CD4-positive, alpha-beta T cell (primary cell): ENCODE measurements at regions not wholly inside any gene's neighbourhood (a gene's known extent, or its start where the extent isn't known, plus 50 kb on each side); places are given as distances from the start of the nearest gene placed in this dataset.

Experiments used
- ATAC-seq: fragments of 200-7000 bp; cut with Tn5 transposase; one replicate; pipeline ENCODE4 v1.10.0; 2022; ENCODE audit warnings: mild to moderate bottlenecking; ENCODE audit not compliant: poor library complexity
- CTCF ChIA-PET: fragments of 350-600 bp; sonication (Branson Sonifier 250); formaldehyde crosslinking; loops from one replicate; lab custom pipeline; 2021; ENCODE audit warnings: antibody characterized with exemption, inconsistent platforms; lab: Charles Lee
- POLR2A ChIA-PET: fragments of 350-600 bp; sonication (Branson Sonifier 250); formaldehyde crosslinking; loops from one replicate; lab custom pipeline; 2021; ENCODE audit warnings: antibody characterized with exemption, inconsistent platforms; lab: Charles Lee
- DNase-seq, 14 experiments: peaks; one replicate each; pipeline ENCODE4 v3.0.0-alpha.2; 2013 to 2020; ENCODE audit warnings: mixed read lengths in 2 of 14
- H3K27ac ChIP-seq, 2 donors: one replicate each; pipeline versions ENCODE4 v1.5.1 to v1.7.0; 2013; ENCODE audit warnings: low read length in 2 of 2, low read depth in 1 of 2, mild to moderate bottlenecking in 1 of 2
- H3K27me3 ChIP-seq, 2 experiments: 1 replicate in 1 of 2; 2 replicates in 1 of 2; pipeline versions ENCODE4 v1.6.1 to v1.7.0; 2013; ENCODE audit warnings: low read length in 2 of 2, control low read depth in 1 of 2, mild to moderate bottlenecking in 1 of 2, moderate library complexity in 1 of 2; ENCODE audit not compliant: insufficient read depth in 2 of 2, control insufficient read depth in 1 of 2
- H3K36me3 ChIP-seq: one replicate; pipeline ENCODE4 v1.6.1; 2013; ENCODE audit warnings: low read length, control low read depth; ENCODE audit not compliant: insufficient read depth
- H3K4me1 ChIP-seq: one replicate; pipeline ENCODE4 v1.6.1; 2013; ENCODE audit warnings: low read length, control low read depth; ENCODE audit not compliant: insufficient read depth
- H3K4me3 ChIP-seq: one replicate; pipeline ENCODE4 v1.5.1; 2013; ENCODE audit warnings: mild to moderate bottlenecking, low read length, moderate library complexity
- H3K9me3 ChIP-seq, 2 experiments: 1 replicate in 1 of 2; 2 replicates in 1 of 2; pipeline versions ENCODE4 v1.6.1 to v1.7.0; 2013; ENCODE audit warnings: low read length in 2 of 2, mild to moderate bottlenecking in 2 of 2, control low read depth in 1 of 2, moderate library complexity in 1 of 2; ENCODE audit not compliant: control insufficient read depth in 1 of 2, insufficient read depth in 1 of 2
- H3K27ac Mint-ChIP-seq: one replicate; pipeline ENCODE4 v1.8.0; 2020; ENCODE audit warnings: mixed read lengths
- H3K27me3 Mint-ChIP-seq: one replicate; pipeline ENCODE4 v1.8.0; 2021; ENCODE audit warnings: mixed read lengths
- H3K36me3 Mint-ChIP-seq: one replicate; pipeline ENCODE4 v1.8.0; 2021; ENCODE audit warnings: low read depth, mixed read lengths
- H3K4me1 Mint-ChIP-seq: one replicate; pipeline ENCODE4 v1.8.0; 2021; ENCODE audit warnings: low read depth, mixed read lengths
- H3K4me3 Mint-ChIP-seq: one replicate; pipeline ENCODE4 v1.8.0; 2020; ENCODE audit warnings: mild to moderate bottlenecking, mixed read lengths
- H3K9me3 Mint-ChIP-seq: one replicate; pipeline ENCODE4 v1.8.0; 2020; ENCODE audit warnings: mixed read lengths
- intact Hi-C, 2 experiments: fragments of 100-400 bp; cut with DNase I in 1 of 2; cut with micrococcal nuclease in 1 of 2; formaldehyde crosslinking; loops; one replicate each; pipeline versions ENCODE4 v1.15.1 to v1.9.0; 2023 to 2025; cut with DNase I, micrococcal nuclease
- TF ChIP-seq, protein P1 (sequence below): fragments of 200-600 bp; IDR thresholded peaks from one replicate; pipeline ENCODE4 v1.8.0; 2022; ENCODE audit warnings: antibody characterized with exemption, mild to moderate bottlenecking

- Histone ChIP-seq H3K9me3 (no peaks in the 10 kb centered on the region), H3K36me3 (no peaks in the 10 kb centered on the region), H3K27me3 (no peaks in the 10 kb centered on the region), H3K4me3 (no peak overlapping the region), H3K4me1 (no peaks in the 10 kb centered on the region), H3K27ac (no peak overlapping the region)
- TF ChIP-seq, protein P1, sequence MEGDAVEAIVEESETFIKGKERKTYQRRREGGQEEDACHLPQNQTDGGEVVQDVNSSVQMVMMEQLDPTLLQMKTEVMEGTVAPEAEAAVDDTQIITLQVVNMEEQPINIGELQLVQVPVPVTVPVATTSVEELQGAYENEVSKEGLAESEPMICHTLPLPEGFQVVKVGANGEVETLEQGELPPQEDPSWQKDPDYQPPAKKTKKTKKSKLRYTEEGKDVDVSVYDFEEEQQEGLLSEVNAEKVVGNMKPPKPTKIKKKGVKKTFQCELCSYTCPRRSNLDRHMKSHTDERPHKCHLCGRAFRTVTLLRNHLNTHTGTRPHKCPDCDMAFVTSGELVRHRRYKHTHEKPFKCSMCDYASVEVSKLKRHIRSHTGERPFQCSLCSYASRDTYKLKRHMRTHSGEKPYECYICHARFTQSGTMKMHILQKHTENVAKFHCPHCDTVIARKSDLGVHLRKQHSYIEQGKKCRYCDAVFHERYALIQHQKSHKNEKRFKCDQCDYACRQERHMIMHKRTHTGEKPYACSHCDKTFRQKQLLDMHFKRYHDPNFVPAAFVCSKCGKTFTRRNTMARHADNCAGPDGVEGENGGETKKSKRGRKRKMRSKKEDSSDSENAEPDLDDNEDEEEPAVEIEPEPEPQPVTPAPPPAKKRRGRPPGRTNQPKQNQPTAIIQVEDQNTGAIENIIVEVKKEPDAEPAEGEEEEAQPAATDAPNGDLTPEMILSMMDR = no peak
- Mint-ChIP-seq H3K27ac (no peak overlapping the region), H3K36me3 (no peaks in the 10 kb centered on the region), H3K9me3 (no peaks in the 10 kb centered on the region), H3K4me1 (no peaks in the 10 kb centered on the region), H3K4me3 (no peak overlapping the region), H3K27me3 (no peaks in the 10 kb centered on the region)
- ATAC-seq = no peak
- POLR2A ChIA-PET = no interaction called here
- intact Hi-C loops = no loop called here
- DNase-seq = no peak
- CTCF ChIA-PET = no interaction called here
Observed at GRCh38 chr18:60892441-60892840, 440.8 kb upstream of the CDH20 start.

GRCh38 chr18:60892855-60893254 lies 440.4 kb upstream of the CDH20 start:
- no peak overlapping the region for H3K4me3 Mint-ChIP-seq
- CTCF ChIA-PET = no interaction called here
- H3K9me3 ChIP-seq = no peaks in the 10 kb centered on the region
- H3K4me1 Mint-ChIP-seq = no peaks in the 10 kb centered on the region
- no peak overlapping the region for H3K4me3 ChIP-seq
- H3K27ac Mint-ChIP-seq = no peak overlapping the region
- no peak for ATAC-seq
- TF ChIP-seq, protein P1 = no peak
- no peaks in the 10 kb centered on the region for H3K9me3 Mint-ChIP-seq
- no peak overlapping the region for H3K27ac ChIP-seq
- no peaks in the 10 kb centered on the region for H3K4me1 ChIP-seq
- no peak for DNase-seq
- no peaks in the 10 kb centered on the region for H3K27me3 ChIP-seq
- POLR2A ChIA-PET = no interaction called here
- intact Hi-C loops = no loop called here
- H3K36me3 ChIP-seq = no peaks in the 10 kb centered on the region
- no peaks in the 10 kb centered on the region for H3K27me3 Mint-ChIP-seq
- H3K36me3 Mint-ChIP-seq = no peaks in the 10 kb centered on the region

GRCh38 chr18:60893355-60894097 lies 439.7 kb upstream of the CDH20 start:
- TF ChIP-seq, protein P1 = no peak
- H3K27ac ChIP-seq = no peak overlapping the region
- Mint-ChIP-seq H3K4me1 (no peaks in the 10 kb centered on the region), H3K27ac (no peak overlapping the region), H3K9me3 (peaks cover 2% of the 10 kb centered on the region), H3K36me3 (no peaks in the 10 kb centered on the region), H3K4me3 (no peak overlapping the region), H3K27me3 (no peaks in the 10 kb centered on the region)
- CTCF ChIA-PET = no interaction called here
- ATAC-seq (no peak), DNase-seq (no peak)
- no peaks in the 10 kb centered on the region for H3K9me3 ChIP-seq
- intact Hi-C loops = no loop called here
- H3K36me3 ChIP-seq = no peaks in the 10 kb centered on the region
- H3K4me3 ChIP-seq = no peak overlapping the region
- POLR2A ChIA-PET = no interaction called here
- no peaks in the 10 kb centered on the region for H3K27me3 ChIP-seq
- no peaks in the 10 kb centered on the region for H3K4me1 ChIP-seq
